GM23248 (cell line): ENCODE measurements at regions not wholly inside any gene's neighbourhood (a gene's known extent, or its start where the extent isn't known, plus 50 kb on each side); places are given as distances from the start of the nearest gene placed in this dataset.

Experiments used
- EZH2 ChIP-seq: fragments of 200-600 bp; sonication (generic); IDR thresholded peaks from 2 replicates; pipeline ENCODE4 v1.6.1; 2018; ENCODE audit warnings: antibody characterized with exemption, mild to moderate bottlenecking; ENCODE audit not compliant: insufficient read depth, poor library complexity, severe bottlenecking
- EZH2phosphoT487 ChIP-seq: fragments of 200-600 bp; sonication (generic); IDR thresholded peaks from 2 replicates; pipeline ENCODE4 v1.6.1; 2018; ENCODE audit warnings: antibody characterized with exemption, moderate library complexity, mild to moderate bottlenecking, low read depth; ENCODE audit not compliant: insufficient read depth

GRCh38 chr6:67877288-67877687, 757.8 kb upstream of the ADGRB3 start:
- TF ChIP-seq EZH2 (no peak), EZH2phosphoT487 (no peak)
